ENCODE measurements at regions not wholly inside any gene's neighbourhood (a gene's known extent, or its start where the extent isn't known, plus 50 kb on each side); places are given as distances from the start of the nearest gene placed in this dataset.

DNA sequence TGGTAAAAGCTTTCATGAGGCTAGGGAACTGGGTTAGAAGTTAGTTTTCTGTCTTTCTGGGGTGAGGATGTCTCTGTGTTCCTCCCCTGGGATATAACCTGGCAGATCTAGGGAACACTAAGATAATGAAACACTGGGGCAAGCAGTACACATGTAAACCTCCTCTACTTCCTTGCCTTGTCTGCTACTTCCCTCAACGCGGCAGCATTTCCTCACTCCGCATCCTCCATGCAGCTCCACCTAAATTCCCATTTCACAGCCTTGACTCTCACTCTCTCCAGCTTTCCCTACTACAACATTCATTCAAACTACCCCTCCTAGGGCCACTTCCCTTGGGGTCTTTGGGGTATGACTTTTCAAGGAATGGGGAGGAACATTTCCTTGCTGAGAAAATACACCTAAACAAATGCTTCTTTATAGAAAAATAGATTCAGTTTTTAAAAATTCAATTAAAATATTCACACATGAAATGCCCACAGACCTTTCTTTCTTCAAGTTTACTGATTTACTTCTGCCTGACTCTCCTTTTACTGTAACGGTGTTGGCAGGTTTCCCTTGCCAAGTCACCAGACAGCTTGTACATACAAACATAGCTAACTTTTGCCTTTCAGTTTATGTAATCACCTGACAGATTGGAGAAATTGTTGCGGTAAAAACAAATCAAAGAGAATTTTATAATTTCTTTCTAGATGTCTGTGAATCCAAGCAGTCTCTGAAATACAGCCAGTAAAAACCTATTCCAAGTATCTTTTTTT is 90.1 kb downstream of the TNFSF18 start:
- TF ChIP-seq, protein P1, sequence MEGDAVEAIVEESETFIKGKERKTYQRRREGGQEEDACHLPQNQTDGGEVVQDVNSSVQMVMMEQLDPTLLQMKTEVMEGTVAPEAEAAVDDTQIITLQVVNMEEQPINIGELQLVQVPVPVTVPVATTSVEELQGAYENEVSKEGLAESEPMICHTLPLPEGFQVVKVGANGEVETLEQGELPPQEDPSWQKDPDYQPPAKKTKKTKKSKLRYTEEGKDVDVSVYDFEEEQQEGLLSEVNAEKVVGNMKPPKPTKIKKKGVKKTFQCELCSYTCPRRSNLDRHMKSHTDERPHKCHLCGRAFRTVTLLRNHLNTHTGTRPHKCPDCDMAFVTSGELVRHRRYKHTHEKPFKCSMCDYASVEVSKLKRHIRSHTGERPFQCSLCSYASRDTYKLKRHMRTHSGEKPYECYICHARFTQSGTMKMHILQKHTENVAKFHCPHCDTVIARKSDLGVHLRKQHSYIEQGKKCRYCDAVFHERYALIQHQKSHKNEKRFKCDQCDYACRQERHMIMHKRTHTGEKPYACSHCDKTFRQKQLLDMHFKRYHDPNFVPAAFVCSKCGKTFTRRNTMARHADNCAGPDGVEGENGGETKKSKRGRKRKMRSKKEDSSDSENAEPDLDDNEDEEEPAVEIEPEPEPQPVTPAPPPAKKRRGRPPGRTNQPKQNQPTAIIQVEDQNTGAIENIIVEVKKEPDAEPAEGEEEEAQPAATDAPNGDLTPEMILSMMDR (IDR thresholded peaks at IDR 0.05; ENCODE audit: low read depth, low read length): no peak
- DNase-seq (ENCODE audit: extremely low read depth, low read depth): no peak

DNA sequence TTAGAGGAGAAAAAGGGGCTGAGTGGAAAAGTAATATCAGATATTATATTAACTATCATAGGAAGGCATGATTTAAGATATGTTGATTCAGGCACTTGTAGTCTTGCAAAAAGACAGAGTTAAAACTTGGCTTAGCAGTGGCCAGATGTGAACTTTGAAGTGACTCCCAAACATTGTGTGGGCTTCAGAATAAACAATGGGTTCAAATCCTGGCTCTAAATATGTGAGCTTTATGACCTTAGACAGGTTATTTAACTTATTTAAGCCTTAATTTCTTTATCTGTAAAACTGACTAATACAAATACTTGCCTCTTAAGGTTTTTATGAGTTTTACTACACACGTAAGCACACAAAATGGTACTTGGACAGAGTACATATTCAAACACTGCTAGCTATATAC is 85.9 kb downstream of the TNFSF18 start:
- TF ChIP-seq, protein P1 (IDR thresholded peaks at IDR 0.05; ENCODE audit: low read depth, low read length): no peak
- DNase-seq (ENCODE audit: extremely low read depth, low read depth): no peak

DNA sequence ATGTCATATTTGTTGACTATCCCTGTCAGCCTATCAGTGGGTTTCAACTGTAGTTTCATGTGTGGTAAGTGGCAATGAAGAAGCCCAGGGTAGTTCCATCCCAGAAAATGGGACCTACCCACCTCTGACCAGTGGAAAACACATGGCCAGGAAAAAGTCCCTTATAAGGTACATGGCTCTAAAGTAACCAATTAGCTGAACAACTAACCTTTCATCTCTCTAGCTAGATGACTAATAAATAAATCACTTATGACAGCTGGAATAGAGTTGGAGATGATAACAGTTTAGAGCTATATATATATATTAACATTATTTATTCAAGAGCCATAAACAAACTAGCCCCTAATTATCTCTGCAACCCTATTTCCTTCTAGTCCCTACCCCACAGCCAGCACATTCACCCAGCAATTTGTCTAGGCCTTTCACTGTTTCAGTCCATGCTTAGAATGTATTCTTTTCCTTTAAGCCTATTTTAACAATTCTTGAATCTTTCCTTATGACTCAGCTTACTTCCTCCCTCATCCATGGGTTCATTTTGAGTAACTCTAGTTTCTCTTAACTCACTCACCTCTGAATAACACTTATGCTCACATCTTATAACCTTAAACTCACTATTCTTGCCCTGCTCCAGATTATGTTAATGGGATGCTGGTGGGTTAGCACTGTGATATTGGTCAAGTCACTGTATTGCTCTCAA is 83.7 kb downstream of the TNFSF18 start:
- DNase-seq (ENCODE audit: extremely low read depth, low read depth): no peak
- TF ChIP-seq, protein P1 (IDR thresholded peaks at IDR 0.05; ENCODE audit: low read depth, low read length): no peak

DNA sequence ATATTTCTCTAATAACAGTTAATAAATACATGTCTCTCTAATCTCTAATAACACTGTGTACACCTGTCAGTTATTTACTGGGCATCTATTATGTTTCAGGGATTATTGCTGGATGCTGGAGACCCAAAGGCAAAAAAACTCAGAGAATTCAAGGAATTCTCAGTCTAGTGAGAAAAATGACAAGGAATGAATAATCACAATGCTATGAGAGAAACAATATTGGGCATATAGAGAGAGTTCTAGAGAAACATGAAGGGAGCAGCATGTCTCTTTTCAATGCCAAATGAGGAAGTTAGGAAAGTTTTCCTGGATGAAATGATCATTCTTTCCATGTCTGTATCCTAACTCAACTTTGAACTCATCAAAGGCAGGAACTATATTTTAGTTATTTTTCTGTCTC is 82.8 kb downstream of the TNFSF18 start:
- TF ChIP-seq, protein P1 (IDR thresholded peaks at IDR 0.05; ENCODE audit: low read depth, low read length): no peak
- no peak for DNase-seq (ENCODE audit: extremely low read depth, low read depth)

DNA sequence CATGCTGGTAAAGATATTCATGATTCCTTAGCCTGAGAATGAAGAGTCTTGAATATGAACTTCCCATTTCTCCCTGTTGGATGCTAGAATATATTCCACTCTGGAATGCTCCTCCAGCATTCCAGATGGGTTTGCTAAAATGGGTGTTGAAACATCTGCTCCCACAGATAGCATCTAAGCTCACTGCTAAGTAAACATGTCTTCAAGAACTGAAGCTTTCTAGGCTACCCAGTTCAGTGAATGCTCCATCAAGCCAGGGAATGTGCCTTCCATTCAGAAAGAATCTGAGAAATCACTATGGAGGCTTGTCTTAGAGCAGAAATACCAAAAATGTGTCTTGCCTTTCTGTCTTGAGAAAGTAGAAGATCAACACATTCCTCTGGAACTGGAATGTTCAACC is 81.1 kb downstream of the TNFSF18 start:
- DNase-seq (ENCODE audit: extremely low read depth, low read depth): no peak
- TF ChIP-seq, protein P1 (IDR thresholded peaks at IDR 0.05; ENCODE audit: low read depth, low read length): no peak

DNA sequence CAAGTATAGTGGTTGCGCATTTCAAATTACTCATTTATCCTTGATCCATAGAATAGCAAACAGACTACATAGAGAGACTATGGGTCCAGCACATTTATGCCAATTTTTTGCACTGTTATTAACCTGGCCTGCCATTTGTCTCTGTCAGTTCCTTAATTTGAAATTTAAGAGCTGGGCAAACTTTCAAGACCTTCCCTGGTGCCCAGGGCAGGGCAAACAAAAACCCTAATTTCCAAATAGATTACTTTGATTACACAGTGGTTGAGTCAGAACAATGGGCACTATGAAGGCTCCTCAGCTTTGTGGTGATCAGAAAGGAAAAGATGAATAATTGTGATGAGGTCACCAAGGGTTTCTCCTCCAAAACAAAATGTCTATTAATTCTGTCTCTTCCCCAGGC is 80.6 kb downstream of the TNFSF18 start:
- no peak for DNase-seq (ENCODE audit: extremely low read depth, low read depth)
- TF ChIP-seq, protein P1 (IDR thresholded peaks at IDR 0.05; ENCODE audit: low read depth, low read length): no peak

DNA sequence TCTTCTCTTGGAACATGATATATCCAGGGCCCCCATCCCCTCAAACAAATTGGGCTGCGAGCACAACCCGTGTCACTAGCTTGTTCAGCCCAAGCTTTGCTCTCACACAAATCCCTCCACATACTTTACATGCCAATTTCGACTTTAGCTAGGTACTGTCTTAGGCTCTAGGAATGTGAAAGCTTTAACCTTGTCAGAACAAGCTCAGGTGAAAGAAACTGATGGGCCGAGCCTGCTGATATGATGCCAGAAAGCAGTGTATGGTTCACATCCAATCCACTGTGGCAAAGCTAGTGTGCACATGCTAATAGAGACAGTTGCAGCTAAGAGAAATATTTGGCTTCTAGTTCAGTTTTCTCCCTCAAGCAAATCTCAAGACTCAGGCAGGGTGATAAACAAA is 79.5 kb downstream of the TNFSF18 start:
- DNase-seq (ENCODE audit: extremely low read depth, low read depth): no peak
- TF ChIP-seq, protein P1 (IDR thresholded peaks at IDR 0.05; ENCODE audit: low read depth, low read length): no peak

Data from AG09319 (cell line).